Activated CD4-positive, alpha-beta T cell treated with anti-CD3 and anti-CD28 coated beads, Interleukin-2, amount 50 U/mL, for 16 hours (primary cell): ENCODE measurements at regions not wholly inside any gene's neighbourhood (a gene's known extent, or its start where the extent isn't known, plus 50 kb on each side); places are given as distances from the start of the nearest gene placed in this dataset.
"Not testable (repeated sequence)": the region's sequence is repeated elsewhere in the genome, so short reads cannot be mapped to it uniquely, and the experiment has no call there.

Experiments used
- DNase-seq: peaks from one replicate; pipeline ENCODE4 v3.0.0-alpha.2; 2020

- not testable (repeated sequence) for DNase-seq
Observed at GRCh38 chr2:111514138-111514537, 369.9 kb downstream of the ANAPC1 start.

DNA sequence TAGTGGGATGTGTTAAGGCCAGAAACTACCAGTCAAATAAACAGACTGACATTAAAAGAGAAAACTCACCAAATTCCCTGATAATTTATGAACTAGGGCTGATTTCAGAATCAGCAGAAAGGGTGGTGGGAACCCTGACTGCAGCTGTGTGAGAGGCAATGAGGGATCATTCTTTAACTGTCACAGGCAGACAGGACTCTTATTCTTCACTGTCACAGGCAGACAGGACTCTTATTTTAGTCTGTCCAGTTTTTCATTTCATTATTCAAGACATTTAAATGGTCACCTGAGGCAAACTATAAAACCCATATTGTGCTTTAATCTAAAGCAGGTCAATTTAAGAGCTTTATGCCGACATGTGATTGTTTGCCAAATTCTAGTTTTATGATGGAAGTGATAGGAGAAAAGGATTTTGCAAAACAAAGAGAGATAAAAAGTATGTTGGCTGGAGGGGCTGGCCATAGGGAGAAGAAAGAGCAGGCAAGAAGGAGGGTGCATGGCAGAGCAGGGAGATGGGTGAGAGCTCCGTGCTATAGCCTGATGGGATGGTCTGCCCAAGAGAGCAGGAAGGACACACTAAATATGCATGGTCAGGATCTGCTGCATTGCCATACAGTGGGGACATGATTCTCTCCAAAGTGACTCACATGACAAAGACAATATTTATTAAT lies 366.8 kb downstream of the ANAPC1 start:
- DNase-seq = not testable (repeated sequence)

DNA sequence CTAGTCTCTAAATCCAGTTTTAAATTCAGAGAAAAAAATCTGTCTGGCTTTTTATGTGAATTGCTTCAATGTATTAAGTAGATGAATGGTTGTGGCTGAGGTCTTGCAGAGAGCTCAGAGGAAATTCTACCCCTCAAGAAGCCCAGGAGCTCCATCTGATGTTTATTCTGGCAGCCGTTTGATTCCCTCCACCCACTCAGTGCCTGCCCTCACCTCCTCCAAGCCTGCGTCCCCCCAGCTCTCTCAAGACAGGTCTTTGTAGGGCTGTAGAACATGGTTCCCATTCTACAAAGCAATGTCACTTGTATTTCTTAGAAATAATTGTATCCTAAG lies 366.3 kb downstream of the ANAPC1 start:
- DNase-seq = not testable (repeated sequence)

DNA sequence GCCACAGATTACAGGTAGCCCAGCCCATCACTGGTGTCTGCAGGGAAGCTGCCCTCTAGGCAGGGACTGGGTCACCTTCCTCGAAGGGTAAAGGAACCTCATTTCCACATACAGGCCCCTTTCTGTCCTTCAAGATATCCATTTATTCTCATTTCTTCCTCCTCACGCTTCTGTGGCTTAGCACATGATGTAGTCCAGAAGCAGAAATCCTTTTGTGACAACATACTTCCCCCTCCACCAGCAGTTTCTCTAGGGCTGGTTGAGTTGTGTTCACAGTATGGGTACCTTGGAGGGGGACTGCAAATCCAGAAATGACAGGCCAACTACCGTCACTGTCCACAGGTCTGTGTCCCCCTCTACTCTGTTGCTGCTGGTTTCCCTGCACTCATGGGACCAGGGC lies 364.9 kb downstream of the ANAPC1 start:
- no peak for DNase-seq

DNA sequence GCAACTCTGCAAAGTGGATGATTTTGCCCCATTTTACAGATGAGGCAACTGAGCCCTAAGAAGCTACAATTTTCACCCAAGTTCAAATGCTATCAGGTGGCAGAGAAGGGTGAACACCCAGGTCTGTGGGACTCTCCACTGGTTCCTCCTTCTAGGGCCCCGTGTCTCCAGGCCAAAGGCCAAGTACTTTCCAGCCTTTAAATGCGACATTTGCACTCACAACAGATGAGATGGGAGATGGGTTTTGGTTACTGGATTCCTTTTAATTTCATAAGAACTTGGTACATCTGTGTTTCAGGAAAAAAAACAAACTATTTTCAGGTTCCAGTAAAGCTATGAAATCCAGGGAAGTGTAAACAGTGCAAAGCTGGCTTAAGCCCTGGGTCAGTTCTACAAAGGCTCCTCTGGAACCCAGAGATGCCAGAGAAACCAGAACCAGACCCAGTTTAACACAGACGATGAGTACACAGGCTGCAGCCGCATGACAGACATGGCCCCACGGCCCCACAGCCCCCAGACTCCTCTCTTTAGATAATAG lies 361.7 kb downstream of the ANAPC1 start:
- DNase-seq = no peak

DNA sequence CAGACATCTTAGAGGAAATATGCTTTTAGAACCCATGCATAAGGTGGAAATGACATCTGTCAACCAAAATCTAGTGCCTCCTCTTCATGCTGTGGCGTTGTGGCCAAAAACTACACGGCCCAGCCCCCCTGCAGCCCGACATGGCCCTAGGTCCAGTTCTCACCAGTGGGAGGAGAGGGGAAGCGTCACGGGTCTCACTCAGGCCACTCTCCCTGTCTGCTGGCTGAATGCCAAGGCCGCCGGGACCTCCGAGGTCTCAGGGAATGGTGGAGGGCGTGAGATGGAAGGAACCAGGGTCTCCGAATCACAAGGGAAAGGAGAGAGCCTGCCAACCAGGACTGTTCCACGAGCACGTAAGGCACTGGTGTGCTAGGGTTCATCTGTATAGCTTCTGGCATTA lies 361.0 kb downstream of the ANAPC1 start:
- DNase-seq = no peak

GRCh38 chr2:111525026-111525425 lies 359.0 kb downstream of the ANAPC1 start:
- peak; percentile 78 for DNase-seq

DNA sequence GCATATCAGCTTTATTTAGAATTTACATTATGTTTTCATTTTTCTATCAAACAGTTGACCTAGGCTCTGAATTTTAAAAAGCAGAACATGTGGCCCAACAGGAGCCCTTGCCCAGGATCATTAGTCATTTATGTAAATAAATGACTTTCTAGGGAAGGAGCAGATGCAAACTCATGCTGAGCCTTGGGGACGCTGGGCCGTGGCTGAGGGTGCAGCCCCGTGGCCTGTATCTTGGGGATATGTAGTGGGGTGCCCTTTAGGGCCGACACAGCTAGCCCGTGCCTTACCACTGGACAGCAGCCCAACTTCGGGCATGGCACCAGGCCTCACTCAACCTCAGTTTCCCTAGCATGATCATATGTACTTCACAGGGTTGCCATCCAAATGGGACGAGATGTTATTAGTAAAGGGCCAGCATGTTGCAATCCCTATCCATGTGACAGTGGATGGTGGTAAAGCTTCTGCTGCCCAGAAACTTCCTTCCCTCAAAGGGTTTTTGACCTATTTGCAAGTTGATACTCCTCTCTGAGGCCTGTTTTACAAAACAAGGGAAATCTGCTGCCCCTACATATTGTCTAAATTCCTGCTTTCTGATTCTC lies 357.9 kb downstream of the ANAPC1 start:
- DNase-seq = not testable (repeated sequence)

- not testable (repeated sequence) for DNase-seq
Observed at GRCh38 chr2:111527707-111528400, 356.1 kb downstream of the ANAPC1 start.

GRCh38 chr2:111529022-111529421 lies 355.0 kb downstream of the ANAPC1 start:
- not testable (repeated sequence) for DNase-seq

DNA sequence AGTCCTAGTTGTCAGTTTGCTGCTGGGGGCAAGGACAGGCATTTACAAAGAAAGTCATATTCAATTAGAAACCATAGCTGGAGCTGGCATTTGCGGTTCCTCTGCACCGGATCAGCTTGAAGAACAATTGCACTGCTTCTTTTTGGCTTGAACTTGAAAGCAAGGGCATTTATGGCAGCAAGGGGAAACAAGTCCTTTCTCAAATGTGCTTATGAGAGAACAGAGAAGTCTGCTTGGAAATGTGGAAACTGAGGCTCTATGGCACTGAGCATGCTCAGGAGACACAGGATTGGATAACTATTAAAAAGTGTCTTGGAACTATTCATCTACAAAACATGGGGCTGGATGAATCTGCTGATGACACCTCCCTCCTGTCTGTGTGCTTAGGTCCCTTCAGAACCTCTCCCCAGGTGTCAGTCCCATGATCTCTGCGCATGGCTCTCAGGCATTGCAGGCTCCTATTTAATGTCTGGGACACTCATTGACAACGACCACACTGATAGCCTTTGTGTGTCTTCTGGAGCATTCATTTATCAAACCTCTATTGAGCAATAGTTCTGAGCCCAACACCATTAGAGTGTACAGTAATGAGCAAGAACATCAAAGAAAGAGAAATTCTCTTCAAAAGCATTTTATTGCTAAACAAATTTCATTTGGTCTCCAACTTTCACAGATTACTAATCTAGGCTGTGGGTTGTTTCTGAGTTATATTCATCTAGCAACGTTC lies 353.6 kb downstream of the ANAPC1 start:
- DNase-seq = peak; percentile 53

DNA sequence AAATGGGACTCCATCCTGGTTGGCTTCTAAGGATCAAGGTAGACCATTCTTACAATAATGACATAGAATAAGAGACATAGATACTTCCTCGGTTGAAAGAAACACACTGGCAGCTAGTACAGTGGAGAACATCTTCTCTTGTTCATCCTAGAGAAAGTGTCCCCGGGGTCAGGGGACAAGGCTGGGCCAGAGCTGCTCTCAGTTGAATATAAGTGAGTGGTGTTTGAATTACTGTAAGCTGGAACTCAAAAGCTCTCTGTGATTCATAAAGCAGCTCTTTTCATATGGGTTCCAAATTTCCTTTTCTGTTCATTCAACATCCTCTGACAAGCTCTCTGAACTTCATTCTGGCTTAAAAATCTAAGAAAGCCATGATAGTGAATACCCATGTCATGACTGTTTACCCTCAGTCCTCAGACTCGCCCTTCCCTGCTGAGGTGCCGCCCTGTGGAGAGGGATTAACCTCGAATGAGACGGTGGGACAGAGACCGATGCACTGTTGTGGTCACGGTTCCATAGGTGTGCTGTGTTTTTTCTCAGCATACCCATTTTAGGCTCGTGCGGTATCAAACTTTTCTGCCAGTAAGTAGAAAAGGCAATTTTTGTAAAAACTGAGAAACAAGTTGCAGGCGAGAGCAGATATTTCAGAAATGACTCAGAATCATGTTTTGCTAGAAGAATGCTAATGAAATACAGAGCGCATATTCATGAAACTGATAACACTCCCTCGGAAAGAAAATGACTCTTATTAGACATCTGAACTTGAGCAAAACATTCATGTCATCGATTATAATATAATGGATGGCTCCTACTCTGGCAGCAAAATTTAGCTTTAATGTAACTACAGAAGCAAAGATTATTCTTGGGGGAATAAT lies 351.1 kb downstream of the ANAPC1 start:
- peak; percentile 73 for DNase-seq

DNA sequence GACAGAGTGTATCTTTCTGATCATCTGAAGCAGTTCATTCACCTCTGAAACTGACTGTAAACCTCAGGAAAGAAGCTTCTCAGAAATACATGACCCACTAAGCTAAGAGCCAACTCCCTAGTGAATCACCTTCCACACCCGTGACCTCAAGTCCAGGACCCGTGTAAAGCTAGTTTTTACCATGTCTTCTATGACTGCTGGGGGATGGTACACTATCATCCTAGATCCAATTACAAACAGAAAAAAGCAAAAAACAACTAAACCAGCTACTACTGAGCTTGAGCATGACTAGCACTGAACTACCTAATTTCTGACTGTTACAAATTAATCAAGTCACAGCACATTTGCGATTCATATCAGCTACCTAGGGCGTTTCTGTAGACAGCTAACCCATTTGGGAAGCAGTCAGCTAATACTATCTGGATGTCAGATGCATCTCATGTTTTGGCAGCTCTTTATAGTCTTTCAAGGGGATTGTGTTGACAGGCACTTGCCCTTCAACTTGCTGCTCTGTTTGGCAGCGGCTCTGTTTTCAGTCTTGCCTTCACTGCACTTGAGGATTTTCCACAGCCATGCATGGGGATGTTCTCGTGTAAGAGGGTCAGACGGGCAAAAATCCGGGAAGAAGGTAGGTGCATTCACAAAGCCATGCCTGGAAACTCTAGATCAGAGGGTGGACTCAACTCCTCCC lies 350.3 kb downstream of the ANAPC1 start:
- DNase-seq = peak; percentile 37

GRCh38 chr2:111534910-111535352 lies 349.1 kb downstream of the ANAPC1 start:
- no peak for DNase-seq

DNA sequence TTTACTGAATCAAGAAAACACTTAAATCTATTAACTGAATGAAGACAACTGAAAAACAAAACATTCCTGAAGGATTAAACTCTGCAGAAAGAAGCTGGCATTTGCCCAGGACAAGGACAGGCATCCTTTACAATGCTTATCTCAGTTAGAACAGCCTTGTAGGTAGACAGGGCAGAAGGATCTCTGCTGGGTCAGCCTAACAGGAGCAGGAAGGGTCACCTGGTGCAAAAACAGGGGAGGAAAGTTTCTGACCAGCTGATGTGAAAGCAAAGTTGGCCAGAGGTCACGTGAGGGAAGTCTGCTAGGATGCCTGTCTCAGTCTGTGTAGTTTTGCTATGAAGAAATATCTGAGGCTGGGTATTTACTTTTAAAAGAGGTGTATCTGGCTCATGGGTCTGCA lies 348.6 kb downstream of the ANAPC1 start:
- DNase-seq = no peak

GRCh38 chr2:111537078-111537655 lies 346.8 kb downstream of the ANAPC1 start:
- no peak for DNase-seq

GRCh38 chr2:111539991-111540390 lies 344.0 kb downstream of the ANAPC1 start:
- DNase-seq = not testable (repeated sequence)

GRCh38 chr2:111542120-111542774 lies 341.7 kb downstream of the ANAPC1 start:
- DNase-seq = not testable (repeated sequence)

- not testable (repeated sequence) for DNase-seq
Observed at GRCh38 chr2:111544006-111544405, 340.0 kb downstream of the ANAPC1 start.

DNA sequence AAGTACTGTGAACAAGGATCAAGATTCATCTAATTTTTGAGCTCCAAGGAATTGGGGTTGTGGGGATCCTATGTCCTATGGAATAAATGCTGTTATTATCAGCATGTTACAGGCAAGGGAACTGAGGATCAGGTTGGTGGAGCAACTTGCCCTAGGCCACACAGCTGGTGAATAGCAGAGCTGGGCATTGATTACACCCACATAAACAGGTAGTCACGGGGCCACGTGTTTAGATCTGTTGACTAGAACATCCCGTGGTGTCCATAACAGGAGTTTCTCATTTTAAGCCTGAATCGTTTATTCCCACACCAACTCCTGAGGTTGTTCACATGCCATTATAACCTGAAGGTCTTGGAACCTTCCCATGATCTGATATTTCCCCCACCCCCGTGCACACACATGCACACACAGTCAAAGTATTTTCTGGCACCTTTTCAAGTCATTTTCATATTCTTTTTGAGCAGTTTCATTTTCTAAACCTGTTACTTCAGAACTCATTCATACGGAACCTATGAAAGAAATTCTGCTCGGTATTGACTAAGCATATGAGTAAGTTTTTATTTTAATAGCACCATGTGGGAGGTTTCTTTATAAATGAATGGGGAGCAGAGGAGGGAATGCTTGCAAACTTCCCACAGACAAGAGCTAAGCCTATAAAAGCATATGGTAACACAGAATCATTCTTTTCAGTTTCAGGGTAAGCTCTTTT lies 338.1 kb downstream of the ANAPC1 start:
- DNase-seq = not testable (repeated sequence)
